Gastrocnemius medialis (tissue), 4 donors: ENCODE measurements at regions not wholly inside any gene's neighbourhood (a gene's known extent, or its start where the extent isn't known, plus 50 kb on each side); places are given as distances from the start of the nearest gene placed in this dataset.

Experiments
- ATAC-seq, 2 donors: fragments of 150-250 bp; one replicate each; pipeline ENCODE4 v1.9.1; 2016
- DNase-seq, 2 donors: peaks; one replicate each; pipeline ENCODE4 v3.0.0-alpha.2; 2019
- H3K27ac ChIP-seq, 4 donors: fragments of 200-600 bp; sonication (generic); 1 replicate in 1 of 4; 2 replicates in 3 of 4; pipeline ENCODE4 v1.5.1; 2016 to 2018; ENCODE audit warnings: mild to moderate bottlenecking in 2 of 4, moderate library complexity in 1 of 4
- H3K27me3 ChIP-seq, 3 donors: fragments of 200-600 bp; sonication (generic) in 2 of 3; 1 replicate in 1 of 3; 2 replicates in 2 of 3; pipeline versions ENCODE4 v1.5.1 to v1.6.0; 2016 to 2019; ENCODE audit warnings: mild to moderate bottlenecking in 1 of 3, moderate library complexity in 1 of 3
- H3K36me3 ChIP-seq, 2 donors: fragments of 200-600 bp; sonication (generic) in 1 of 2; one replicate each; pipeline ENCODE4 v1.5.1; 2017 to 2018
- H3K4me1 ChIP-seq, 2 donors: fragments of 200-600 bp; sonication (generic) in 1 of 2; one replicate each; pipeline ENCODE4 v1.5.1; 2016 to 2017; ENCODE audit warnings: mild to moderate bottlenecking in 2 of 2
- H3K4me3 ChIP-seq, 4 donors: fragments of 200-600 bp; sonication (generic) in 3 of 4; 1 replicate in 1 of 4; 2 replicates in 3 of 4; pipeline ENCODE4 v1.5.1; 2016 to 2019; ENCODE audit warnings: mild to moderate bottlenecking in 2 of 4
- H3K9me3 ChIP-seq, 3 donors: fragments of 200-600 bp; sonication (generic) in 2 of 3; 1 replicate in 1 of 3; 2 replicates in 2 of 3; pipeline ENCODE4 v1.5.1; 2016 to 2019
- CTCF ChIP-seq, 5 experiments: fragments of 450-650 bp in 3 of 5; fragments of 200-600 bp in 2 of 5; sonication (generic) in 2 of 5; IDR thresholded peaks in 4 of 5; conservative IDR thresholded peaks in 1 of 5; 1 replicate in 4 of 5; 2 replicates in 1 of 5; pipeline ENCODE4 v1.5.1; 2016 to 2019; ENCODE audit warnings: antibody characterized with exemption in 5 of 5, mild to moderate bottlenecking in 3 of 5, moderate library complexity in 3 of 5
- POLR2A ChIP-seq, 2 donors: fragments of 450-650 bp; IDR thresholded peaks; one replicate each; pipeline ENCODE4 v1.6.1; 2017; ENCODE audit warnings: antibody characterized with exemption in 2 of 2, mild to moderate bottlenecking in 2 of 2, moderate library complexity in 2 of 2
- in situ Hi-C, 4 donors: fragments of 200-750 bp; cut with MboI; loops; one replicate each; pipeline versions ENCODE4 v1.15.0 to v1.8.0; 2017; ENCODE audit warnings: low sequenced_read_pairs in 4 of 4
- intact Hi-C: fragments of 100-400 bp; cut with DNase I; formaldehyde crosslinking; loops from one replicate; pipeline ENCODE4 v1.15.1; 2023; ENCODE audit warnings: low total_unique reads

GRCh38 chr9:105079457-105079856 is 151.5 kb upstream of the ABCA1 start:
- H3K27me3 ChIP-seq = no peaks in the 10 kb centered on the region
- ATAC-seq = no peak
- H3K36me3 ChIP-seq = no peaks in the 10 kb centered on the region
- H3K9me3 ChIP-seq = no peaks in the 10 kb centered on the region
- in situ Hi-C loops (no loop called here), intact Hi-C loops (no loop called here)
- H3K4me3 ChIP-seq = no peak overlapping the region
- TF ChIP-seq CTCF (IDR thresholded peaks at IDR 0.05 in 4 of 5, conservative IDR thresholded peaks at IDR 0.05 in 1 of 5) = no peak
- no peak for TF ChIP-seq POLR2A (IDR thresholded peaks at IDR 0.05)
- H3K27ac ChIP-seq = no peak overlapping the region
- no peak for DNase-seq
- no peaks in the 10 kb centered on the region for H3K4me1 ChIP-seq

DNA sequence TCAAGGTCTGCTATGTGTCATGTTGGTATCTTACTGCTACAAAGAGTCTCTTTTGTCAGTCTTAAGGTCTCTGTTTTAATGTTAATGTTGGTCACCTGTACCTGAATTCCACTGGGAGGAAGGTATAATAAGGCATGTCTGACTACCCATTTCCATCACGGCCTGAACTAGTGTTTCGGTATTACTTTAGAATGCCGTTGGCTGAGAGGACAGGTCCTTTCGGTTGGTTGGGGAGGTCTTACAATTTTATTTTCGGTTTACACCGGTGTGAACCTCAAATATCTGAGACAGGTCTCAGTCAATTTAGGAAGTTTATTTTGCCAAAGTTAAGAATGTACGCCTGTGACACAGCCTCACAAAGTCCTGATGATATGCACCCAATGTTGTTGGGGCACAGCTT is 154.9 kb upstream of the ABCA1 start:
- H3K27ac ChIP-seq = no peak overlapping the region
- no peaks in the 10 kb centered on the region for H3K36me3 ChIP-seq
- no peak for ATAC-seq
- H3K4me1 ChIP-seq = no peaks in the 10 kb centered on the region
- no peak for DNase-seq
- H3K9me3 ChIP-seq = no peaks in the 10 kb centered on the region
- H3K27me3 ChIP-seq = no peaks in the 10 kb centered on the region
- in situ Hi-C loops = no loop called here
- intact Hi-C loops = no loop called here
- no peak overlapping the region for H3K4me3 ChIP-seq
- TF ChIP-seq POLR2A (IDR thresholded peaks at IDR 0.05) (no peak), CTCF (IDR thresholded peaks at IDR 0.05 in 4 of 5, conservative IDR thresholded peaks at IDR 0.05 in 1 of 5) (no peak)

- DNase-seq (no peak), ATAC-seq (no peak)
- in situ Hi-C loops = no loop called here
- Histone ChIP-seq H3K36me3 (no peaks in the 10 kb centered on the region), H3K27me3 (no peaks in the 10 kb centered on the region), H3K4me3 (no peak overlapping the region), H3K9me3 (no peaks in the 10 kb centered on the region), H3K4me1 (peaks cover 0 to 4% of the 10 kb centered on the region in 2 donors), H3K27ac (no peak overlapping the region)
- intact Hi-C loops = no loop called here
- TF ChIP-seq CTCF (IDR thresholded peaks at IDR 0.05 in 4 of 5, conservative IDR thresholded peaks at IDR 0.05 in 1 of 5) (no peak), POLR2A (IDR thresholded peaks at IDR 0.05) (no peak)
Observed at GRCh38 chr9:105083256-105083655, 155.3 kb upstream of the ABCA1 start.

GRCh38 chr9:105087910-105088898 is 156.2 kb upstream of the SLC44A1 start:
- no peaks in the 10 kb centered on the region for H3K9me3 ChIP-seq
- peaks cover 0 to 6% of the 10 kb centered on the region in 2 donors for H3K4me1 ChIP-seq
- H3K27ac ChIP-seq = no peak overlapping the region
- no peaks in the 10 kb centered on the region for H3K27me3 ChIP-seq
- no peak for TF ChIP-seq POLR2A (IDR thresholded peaks at IDR 0.05)
- TF ChIP-seq CTCF (IDR thresholded peaks at IDR 0.05 in 4 of 5, conservative IDR thresholded peaks at IDR 0.05 in 1 of 5) = no peak
- H3K36me3 ChIP-seq = no peaks in the 10 kb centered on the region
- H3K4me3 ChIP-seq = no peak overlapping the region
- intact Hi-C loops = no loop called here
- DNase-seq (no peak), ATAC-seq (peak; percentile 80 to 89)
- in situ Hi-C loops = no loop called here
